NCI-H446 treated with DMSO at 0.1 percent for 48 hours (cell line): ENCODE measurements at regions not wholly inside any gene's neighbourhood (a gene's known extent, or its start where the extent isn't known, plus 50 kb on each side); places are given as distances from the start of the nearest gene placed in this dataset.

Experiments used
- DNase-seq: peaks from one replicate; lab custom pipeline; 2025; lab: John Stamatoyannopoulos, UW

GRCh38 chr12:93300611-93301021 is 77.1 kb upstream of the NUDT4 start:
- no peak for DNase-seq

GRCh38 chr12:93302331-93303229 is 75.1 kb upstream of the NUDT4 start:
- DNase-seq, result no peak

- DNase-seq, result no peak
Measured at GRCh38 chr12:93306636-93307035, 71.1 kb upstream of the NUDT4 start.

GRCh38 chr12:93308281-93308680 is 69.4 kb upstream of the NUDT4 start:
- DNase-seq, result no peak

- DNase-seq, result no peak
Measured at GRCh38 chr12:93311827-93312226, 65.9 kb upstream of the NUDT4 start.

GRCh38 chr12:93314177-93314497 is 63.6 kb upstream of the NUDT4 start:
- DNase-seq, result no peak

GRCh38 chr12:93315385-93315906 is 62.3 kb upstream of the NUDT4 start:
- DNase-seq, result no peak

GRCh38 chr12:93315907-93316622 is 61.7 kb upstream of the NUDT4 start:
- DNase-seq, result no peak

- no peak for DNase-seq
Measured at GRCh38 chr12:93316623-93316971, 61.1 kb upstream of the NUDT4 start.

- no peak for DNase-seq
Measured at GRCh38 chr12:93317227-93317626, 60.5 kb upstream of the NUDT4 start.

GRCh38 chr12:93318720-93319522 is 58.8 kb upstream of the NUDT4 start:
- no peak for DNase-seq

GRCh38 chr12:93319523-93320050 is 58.1 kb upstream of the NUDT4 start:
- no peak for DNase-seq

- DNase-seq, result no peak
Measured at GRCh38 chr12:93322784-93323183, 54.9 kb upstream of the NUDT4 start.

GRCh38 chr12:93323625-93324329 is 53.9 kb upstream of the NUDT4 start:
- no peak for DNase-seq

- DNase-seq, result no peak
Measured at GRCh38 chr12:93325855-93326254, 51.9 kb upstream of the NUDT4 start.
